Activated CD8-positive, alpha-beta memory T cell treated with anti-CD3 and anti-CD28 coated beads, Interleukin-2, amount 50 U/mL, for 24 hours (primary cell): ENCODE measurements at regions not wholly inside any gene's neighbourhood (a gene's known extent, or its start where the extent isn't known, plus 50 kb on each side); places are given as distances from the start of the nearest gene placed in this dataset.
"Not testable (repeated sequence)": the region's sequence is repeated elsewhere in the genome, so short reads cannot be mapped to it uniquely, and the experiment has no call there.

Experiments used
- DNase-seq: peaks from one replicate; pipeline ENCODE4 v3.0.0-alpha.2; 2020; ENCODE audit errors: extremely low read depth

DNA sequence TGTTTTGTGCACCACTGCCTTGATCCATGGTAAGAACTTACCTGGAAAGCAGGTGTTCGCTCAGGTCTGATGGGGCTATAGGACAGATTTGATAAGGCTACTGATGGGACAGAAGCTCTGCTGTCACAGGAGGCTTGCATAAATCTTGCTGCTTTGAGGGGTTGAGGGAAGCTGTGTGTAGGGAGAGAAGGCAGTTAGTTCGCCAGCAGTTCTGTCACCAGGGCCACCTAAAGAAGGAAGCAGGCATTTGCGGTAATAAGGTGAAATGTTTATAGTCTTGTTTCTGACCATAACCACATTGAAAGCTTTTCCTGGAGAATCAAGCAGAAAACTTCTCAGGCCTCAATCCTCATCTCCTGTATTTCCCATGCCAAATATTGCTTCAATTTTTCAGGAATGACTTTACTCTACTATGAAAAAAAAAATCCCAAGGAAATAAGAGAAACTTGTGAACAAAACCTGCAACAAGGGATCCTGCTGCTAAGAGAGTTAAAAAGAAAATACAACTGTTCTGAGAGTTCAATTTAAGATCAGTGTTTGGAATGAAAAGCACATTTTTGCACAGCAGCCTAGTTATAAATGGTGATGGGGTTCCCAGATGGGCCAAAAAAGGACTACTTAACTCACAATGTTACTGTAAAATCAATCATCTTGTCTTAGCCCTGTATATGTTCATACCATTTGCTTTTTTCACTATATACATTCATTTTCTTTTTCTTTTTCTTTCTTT, 122.0 kb upstream of the RANBP3L start:
- DNase-seq, result no peak

GRCh38 chr5:36426070-36426469, 124.4 kb upstream of the RANBP3L start:
- not testable (repeated sequence) for DNase-seq

GRCh38 chr5:36435516-36435915, 133.8 kb upstream of the RANBP3L start:
- DNase-seq, result no peak

DNA sequence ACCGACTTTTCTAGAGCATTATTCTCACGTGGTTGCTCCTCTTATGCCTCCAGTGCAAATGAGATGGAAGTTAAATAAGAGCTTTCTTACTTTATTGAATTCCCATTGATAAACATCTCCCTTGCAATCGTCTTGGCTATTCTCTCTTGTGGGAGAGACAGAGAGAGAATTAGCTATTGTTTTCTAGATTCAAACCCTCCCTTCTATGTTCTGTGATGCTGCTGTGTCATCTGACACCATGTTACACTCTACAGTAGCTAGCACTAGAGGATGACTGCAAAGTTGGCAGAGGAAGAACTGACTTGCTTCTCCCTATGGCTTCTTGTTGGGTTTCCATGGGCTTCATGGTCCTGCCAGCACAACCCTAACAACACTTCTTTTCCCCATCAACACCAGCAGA, 134.6 kb upstream of the RANBP3L start:
- DNase-seq, result no peak

DNA sequence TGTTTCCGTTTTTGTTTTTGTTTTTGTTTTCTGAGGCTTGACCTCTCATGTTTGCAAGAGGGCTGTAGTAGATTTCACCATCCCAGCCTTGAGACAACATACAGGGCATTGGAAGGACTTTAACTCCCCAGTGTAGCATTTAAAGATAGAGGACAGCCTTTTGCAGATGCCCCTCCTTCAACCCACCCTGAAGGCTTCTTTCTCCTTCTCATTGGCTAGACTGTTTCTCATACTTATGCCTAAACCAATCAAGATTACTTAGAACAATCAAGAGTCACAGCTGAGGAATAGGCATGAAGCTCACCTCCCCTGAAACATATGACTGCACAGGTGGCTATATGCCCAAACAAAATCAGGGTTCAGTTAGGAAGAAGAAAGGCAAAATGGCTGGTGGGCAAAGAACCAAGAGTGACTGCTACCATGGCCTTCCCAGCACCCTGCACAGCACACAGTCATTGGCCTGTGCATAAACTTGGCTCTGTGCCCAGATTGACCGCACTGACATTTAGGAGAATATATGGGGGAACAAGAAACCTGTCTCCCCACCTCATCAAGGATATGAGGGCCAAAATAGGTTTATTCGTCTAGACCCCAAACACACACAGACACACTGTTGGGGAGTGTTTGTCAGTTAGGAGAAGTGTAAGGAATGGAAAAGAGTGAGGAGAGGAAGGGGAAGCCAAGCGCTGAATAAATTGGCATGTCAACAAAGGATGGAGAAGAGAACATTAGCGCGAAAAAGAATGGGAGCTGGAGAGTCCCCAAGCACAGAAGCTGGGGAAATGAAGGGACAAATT, 137.3 kb upstream of the RANBP3L start:
- DNase-seq, result no peak

- no peak for DNase-seq
Measured at GRCh38 chr5:36440300-36440699, 138.6 kb upstream of the RANBP3L start.

DNA sequence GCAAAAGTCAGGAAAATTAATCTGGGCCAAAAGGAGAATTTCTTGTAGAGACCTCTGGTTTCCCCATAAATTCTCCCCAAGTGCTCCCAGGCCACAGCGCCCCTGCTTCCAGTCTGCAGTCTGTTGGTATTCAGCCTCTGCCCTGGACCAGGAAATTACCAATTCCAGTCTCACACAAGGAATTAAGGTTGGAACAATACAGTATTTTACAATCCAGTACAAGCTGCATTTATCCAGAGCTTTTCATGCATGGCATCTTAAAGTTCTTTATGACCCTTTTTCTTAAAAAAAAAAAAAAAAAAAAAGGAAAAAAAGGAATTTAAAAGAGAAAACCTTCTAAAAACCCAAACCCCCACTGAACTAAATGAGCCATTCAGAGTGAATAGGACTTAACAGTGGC, 139.6 kb upstream of the RANBP3L start:
- no peak for DNase-seq

DNA sequence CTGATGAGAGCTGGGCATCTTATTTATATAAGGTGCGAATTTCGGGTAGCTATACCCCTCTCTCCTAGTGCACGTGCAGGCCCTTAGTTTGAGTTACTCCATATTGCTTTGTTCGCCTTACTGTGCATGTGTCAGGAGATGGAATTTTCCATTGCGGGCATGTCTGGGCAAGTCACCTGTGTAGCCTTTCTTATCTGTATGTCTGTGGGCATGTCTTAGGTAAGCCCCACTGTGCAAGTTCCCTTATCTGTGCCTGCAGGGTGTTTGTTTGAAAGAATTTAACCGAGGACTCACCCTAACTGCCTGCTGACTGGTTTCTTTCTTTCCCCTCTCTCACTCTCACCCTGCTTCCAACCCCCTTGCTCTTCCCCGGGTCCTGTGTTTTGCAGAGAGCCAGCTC, 140.7 kb upstream of the RANBP3L start:
- DNase-seq, result no peak

- no peak for DNase-seq
Measured at GRCh38 chr5:36442796-36443195, 141.1 kb upstream of the RANBP3L start.

DNA sequence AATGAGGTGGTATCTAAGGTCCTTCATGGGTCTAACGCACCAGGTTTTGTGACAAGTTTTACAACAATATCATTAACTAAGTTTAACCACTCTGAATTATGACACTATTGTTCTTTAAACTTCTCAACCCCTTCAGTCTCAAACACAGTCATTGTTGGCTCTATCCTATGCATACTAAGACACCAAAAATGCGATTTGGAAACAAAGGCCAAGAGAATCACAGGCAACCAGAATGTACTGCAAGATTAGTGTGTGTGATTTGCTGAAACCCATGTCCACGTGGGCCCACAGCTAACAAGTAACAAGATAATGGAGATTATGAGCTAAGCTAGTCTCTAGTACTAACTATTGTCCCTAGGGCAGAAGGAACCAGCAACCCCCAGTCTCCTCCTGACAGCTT, 142.2 kb upstream of the RANBP3L start:
- DNase-seq, result no peak

- DNase-seq, result no peak
Measured at GRCh38 chr5:36444582-36445418, 143.1 kb upstream of the RANBP3L start.

GRCh38 chr5:36447776-36448175, 146.1 kb upstream of the RANBP3L start:
- DNase-seq, result no peak

- no peak for DNase-seq
Measured at GRCh38 chr5:36450229-36451014, 148.7 kb upstream of the RANBP3L start.

GRCh38 chr5:36452424-36453006, 150.8 kb upstream of the RANBP3L start:
- DNase-seq, result no peak

DNA sequence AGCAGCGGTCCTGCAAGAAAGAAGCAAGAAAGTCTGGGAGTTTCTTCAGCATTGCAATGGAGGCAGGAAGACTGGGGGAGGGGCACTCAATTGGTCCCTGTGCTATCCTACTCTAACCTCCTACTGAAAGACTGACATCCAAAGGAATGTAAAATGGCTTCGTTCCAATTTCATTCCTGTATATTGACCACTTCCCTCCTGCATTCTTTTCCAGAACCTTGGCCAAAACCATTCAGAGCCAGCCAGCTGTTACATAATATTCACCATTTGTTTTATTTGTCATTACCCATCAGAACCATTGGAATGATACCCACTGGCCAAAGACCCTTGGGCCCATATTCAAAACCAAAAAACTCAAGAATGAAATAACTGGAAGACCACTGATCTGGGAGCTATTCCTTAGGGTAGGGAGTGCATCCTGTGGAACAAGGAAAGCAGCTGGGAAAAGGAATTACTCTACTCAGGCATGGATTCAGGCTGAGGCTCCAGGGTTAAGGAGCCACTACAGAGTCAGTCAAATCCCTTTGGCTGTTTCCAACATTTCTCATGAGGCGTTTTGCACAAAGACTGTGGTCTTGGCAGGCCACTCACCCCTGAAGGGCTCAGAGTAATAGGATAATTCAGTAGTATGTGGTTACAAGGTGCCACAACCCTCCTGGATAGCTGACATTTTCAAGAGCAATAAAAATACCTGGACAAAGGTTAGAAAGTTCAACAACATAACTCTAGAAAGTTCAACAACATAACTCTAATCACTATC, 148.7 kb upstream of the SLC1A3 start:
- no peak for DNase-seq

- DNase-seq, result no peak
Measured at GRCh38 chr5:36458746-36459145, 147.7 kb upstream of the SLC1A3 start.

- no peak for DNase-seq
Measured at GRCh38 chr5:36459176-36460135, 146.9 kb upstream of the SLC1A3 start.

DNA sequence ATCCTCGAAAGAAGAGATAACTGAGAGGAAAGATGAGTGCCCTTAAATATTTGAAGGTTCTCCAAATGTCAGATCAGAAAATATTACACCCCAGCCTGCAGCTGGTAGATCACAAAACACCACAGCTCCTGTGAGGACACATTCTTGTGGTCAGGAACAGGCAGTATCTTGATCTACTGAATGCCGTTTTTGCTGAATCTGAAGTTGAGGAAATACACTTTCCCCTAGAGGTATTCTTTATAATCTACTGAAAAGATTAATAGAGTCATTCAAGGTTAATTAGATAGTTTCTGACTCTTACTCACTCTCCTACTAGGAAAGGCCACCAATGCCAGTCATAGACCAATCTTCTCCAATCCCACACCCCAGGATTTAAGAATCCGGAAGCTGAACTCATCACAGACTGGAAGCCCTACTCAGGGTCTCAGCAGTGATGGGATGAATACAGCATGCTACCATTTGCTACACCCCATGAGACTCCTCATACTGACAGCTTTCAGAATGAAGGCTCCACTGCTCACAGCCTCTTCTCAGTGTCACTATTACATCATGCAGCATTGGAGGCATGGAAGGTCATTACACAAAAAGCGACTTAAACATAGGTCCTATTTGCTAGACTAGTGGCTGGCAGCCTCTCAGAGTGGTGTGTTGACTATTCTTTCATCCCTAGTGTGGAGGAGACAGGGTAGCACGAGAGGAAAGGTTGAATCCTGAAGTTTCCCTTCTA, 143.9 kb upstream of the SLC1A3 start:
- no peak for DNase-seq

DNA sequence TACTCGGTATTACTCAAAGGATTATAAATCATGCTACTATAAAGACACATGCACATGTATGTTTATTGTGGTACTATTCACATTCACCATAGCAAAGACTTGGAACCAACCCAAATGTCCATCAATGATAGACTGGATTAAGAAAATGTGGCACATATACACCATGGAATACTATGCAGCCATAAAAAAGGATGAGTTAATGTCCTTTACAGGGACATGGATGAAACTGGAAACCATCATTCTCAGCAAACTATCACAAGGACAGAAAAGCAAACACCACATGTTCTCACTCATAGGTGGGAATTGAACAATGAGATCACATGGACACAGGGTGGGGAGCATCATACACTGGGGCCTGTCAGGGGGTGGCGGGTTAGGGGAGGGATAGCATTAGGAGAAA, 130.5 kb upstream of the SLC1A3 start:
- DNase-seq, result not testable (repeated sequence)
